Neural progenitor cell (in vitro differentiated cells): ENCODE measurements at regions not wholly inside any gene's neighbourhood (a gene's known extent, or its start where the extent isn't known, plus 50 kb on each side); places are given as distances from the start of the nearest gene placed in this dataset.
A peak's percentile ranks its signal among the peaks of the same experiment; 100 is the strongest.

ENCODE experiments used
- DNase-seq: peaks from one replicate; pipeline ENCODE4 v3.0.0-alpha.2; 2016; ENCODE audit warnings: low spot score
- H2AFZ ChIP-seq: fragments of 200-600 bp; sonication (generic); replicated peaks from 2 replicates; pipeline ENCODE4 v1.6.1; 2016; ENCODE audit warnings: antibody characterized with exemption
- H3F3A ChIP-seq: fragments of 200-600 bp; sonication (generic); 2 replicates; pipeline ENCODE4 v1.6.1; 2016; ENCODE audit warnings: antibody characterized with exemption, low read depth
- H3K27ac ChIP-seq: fragments of 200-600 bp; sonication (generic); 2 replicates; pipeline ENCODE4 v1.5.1; 2016; ENCODE audit warnings: mild to moderate bottlenecking
- H3K27me3 ChIP-seq: fragments of 200-600 bp; sonication (generic); 2 replicates; pipeline ENCODE4 v1.6.1; 2016; ENCODE audit warnings: mild to moderate bottlenecking, moderate library complexity
- H3K36me3 ChIP-seq: fragments of 200-600 bp; sonication (generic); 2 replicates; pipeline ENCODE4 v1.5.1; 2016
- H3K4me1 ChIP-seq: fragments of 200-600 bp; sonication (generic); 2 replicates; pipeline ENCODE4 v1.6.1; 2016; ENCODE audit warnings: mixed run types
- H3K4me2 ChIP-seq: fragments of 200-600 bp; sonication (generic); 2 replicates; pipeline ENCODE4 v1.6.1; 2016
- H3K4me3 ChIP-seq: fragments of 200-600 bp; sonication (generic); 2 replicates; pipeline ENCODE4 v1.5.1; 2016
- H3K79me2 ChIP-seq: fragments of 200-600 bp; sonication (generic); 2 replicates; pipeline ENCODE4 v1.6.1; 2016; ENCODE audit warnings: low read depth
- H3K9ac ChIP-seq: fragments of 200-600 bp; sonication (generic); 2 replicates; pipeline ENCODE4 v1.6.1; 2016
- H3K9me3 ChIP-seq: fragments of 200-600 bp; sonication (generic); 2 replicates; pipeline ENCODE4 v1.5.1; 2016; ENCODE audit warnings: low read depth
- H4K20me1 ChIP-seq: fragments of 200-600 bp; sonication (generic); 2 replicates; pipeline ENCODE4 v1.6.1; 2016; ENCODE audit warnings: low read depth
- H3K27ac Mint-ChIP-seq: 3 replicates; pipeline ENCODE4 v1.8.0; 2021; ENCODE audit warnings: mixed read lengths
- H3K27me3 Mint-ChIP-seq: 2 replicates; pipeline ENCODE4 v1.8.0; 2022; ENCODE audit warnings: low read depth, mild to moderate bottlenecking, inconsistent platforms, moderate library complexity, mixed read lengths; ENCODE audit not compliant: insufficient read depth
- H3K36me3 Mint-ChIP-seq: 3 replicates; pipeline ENCODE4 v1.8.0; 2021; ENCODE audit warnings: mixed read lengths
- H3K4me1 Mint-ChIP-seq: 3 replicates; pipeline ENCODE4 v1.8.0; 2021; ENCODE audit warnings: mixed read lengths
- H3K4me3 Mint-ChIP-seq: 3 replicates; pipeline ENCODE4 v1.8.0; 2021; ENCODE audit warnings: mild to moderate bottlenecking, moderate library complexity, mixed read lengths
- H3K9me3 Mint-ChIP-seq: 3 replicates; pipeline ENCODE4 v1.8.0; 2020; ENCODE audit warnings: mixed read lengths
- CTCF ChIP-seq: fragments of 200-600 bp; sonication (generic); IDR thresholded peaks from 2 replicates; pipeline ENCODE4 v1.5.1; 2017; ENCODE audit warnings: antibody characterized with exemption, mild to moderate bottlenecking
- EZH2 ChIP-seq: fragments of 200-600 bp; sonication (generic); IDR thresholded peaks from 2 replicates; pipeline ENCODE4 v1.6.1; 2017; ENCODE audit warnings: antibody characterized with exemption, mild to moderate bottlenecking, moderate library complexity
- EZH2phosphoT487 ChIP-seq: fragments of 200-600 bp; sonication (generic); IDR thresholded peaks from 2 replicates; pipeline ENCODE4 v1.6.1; 2017; ENCODE audit warnings: antibody characterized with exemption

- DNase-seq = no peak
- H3K9ac ChIP-seq = no peak overlapping the region
- H3K27ac ChIP-seq = no peak overlapping the region
- H3K27me3 ChIP-seq = no peaks in the 10 kb centered on the region
- H3K36me3 ChIP-seq = no peaks in the 10 kb centered on the region
- H2AFZ ChIP-seq = no peak overlapping the region
- TF ChIP-seq CTCF = no peak
- TF ChIP-seq EZH2phosphoT487 = no peak
- no peak for TF ChIP-seq EZH2
- no peaks in the 10 kb centered on the region for H3K79me2 ChIP-seq
- H4K20me1 ChIP-seq = no peaks in the 10 kb centered on the region
- Mint-ChIP-seq H3K9me3 (no peaks in the 10 kb centered on the region), H3K27ac (no peak overlapping the region), H3K36me3 (no peaks in the 10 kb centered on the region), H3K27me3 (no peaks in the 10 kb centered on the region), H3K4me1 (no peaks in the 10 kb centered on the region), H3K4me3 (no peak overlapping the region)
- H3F3A ChIP-seq = no peaks in the 10 kb centered on the region
- no peaks in the 10 kb centered on the region for H3K4me1 ChIP-seq
- H3K9me3 ChIP-seq = no peaks in the 10 kb centered on the region
- H3K4me3 ChIP-seq = no peak overlapping the region
- no peak overlapping the region for H3K4me2 ChIP-seq
Observed at GRCh38 chr18:65458871-65459270, 291.9 kb upstream of the CDH7 start.

GRCh38 chr18:65439188-65439587 is 311.6 kb upstream of the CDH7 start:
- H3K9me3 ChIP-seq = no peaks in the 10 kb centered on the region
- peak overlapping the region; percentile 47 for H2AFZ ChIP-seq
- no peaks in the 10 kb centered on the region for H3K36me3 Mint-ChIP-seq
- no peaks in the 10 kb centered on the region for H3K79me2 ChIP-seq
- H3K27ac ChIP-seq = no peak overlapping the region
- H4K20me1 ChIP-seq = no peaks in the 10 kb centered on the region
- no peak overlapping the region for H3K9ac ChIP-seq
- H3K27ac Mint-ChIP-seq = no peak overlapping the region
- peaks cover 8% of the 10 kb centered on the region for H3K4me1 Mint-ChIP-seq
- no peaks in the 10 kb centered on the region for H3K36me3 ChIP-seq
- no peak overlapping the region for H3K4me2 ChIP-seq
- H3K27me3 Mint-ChIP-seq = no peaks in the 10 kb centered on the region
- H3K9me3 Mint-ChIP-seq = peaks cover 2% of the 10 kb centered on the region
- no peak overlapping the region for H3K4me3 Mint-ChIP-seq
- no peaks in the 10 kb centered on the region for H3K27me3 ChIP-seq
- H3K4me1 ChIP-seq = no peaks in the 10 kb centered on the region
- peak; percentile 6 for DNase-seq
- no peak for TF ChIP-seq EZH2phosphoT487
- TF ChIP-seq EZH2 = no peak
- TF ChIP-seq CTCF = peak; percentile 51
- H3K4me3 ChIP-seq = no peak overlapping the region
- H3F3A ChIP-seq = no peaks in the 10 kb centered on the region

GRCh38 chr18:65436430-65436829 is 314.4 kb upstream of the CDH7 start:
- Histone ChIP-seq H3K4me2 (no peak overlapping the region), H3K4me1 (no peaks in the 10 kb centered on the region), H2AFZ (no peak overlapping the region), H4K20me1 (no peaks in the 10 kb centered on the region), H3K79me2 (no peaks in the 10 kb centered on the region), H3K4me3 (no peak overlapping the region), H3K27ac (no peak overlapping the region), H3F3A (no peaks in the 10 kb centered on the region), H3K9ac (no peak overlapping the region), H3K36me3 (no peaks in the 10 kb centered on the region), H3K9me3 (no peaks in the 10 kb centered on the region), H3K27me3 (no peaks in the 10 kb centered on the region)
- no peak overlapping the region for H3K4me3 Mint-ChIP-seq
- H3K4me1 Mint-ChIP-seq = peaks cover 2% of the 10 kb centered on the region
- no peaks in the 10 kb centered on the region for H3K36me3 Mint-ChIP-seq
- H3K9me3 Mint-ChIP-seq = peaks cover 2% of the 10 kb centered on the region
- TF ChIP-seq EZH2phosphoT487 (no peak), CTCF (peak; percentile 27)
- H3K27ac Mint-ChIP-seq = no peak overlapping the region
- no peaks in the 10 kb centered on the region for H3K27me3 Mint-ChIP-seq
- DNase-seq = no peak

- Mint-ChIP-seq H3K4me3 (no peak overlapping the region), H3K27ac (no peak overlapping the region), H3K4me1 (peaks cover 2% of the 10 kb centered on the region), H3K27me3 (no peaks in the 10 kb centered on the region), H3K36me3 (no peaks in the 10 kb centered on the region), H3K9me3 (peaks cover 2% of the 10 kb centered on the region)
- no peak overlapping the region for H2AFZ ChIP-seq
- no peak for DNase-seq
- no peak overlapping the region for H3K4me3 ChIP-seq
- H3K79me2 ChIP-seq = no peaks in the 10 kb centered on the region
- TF ChIP-seq CTCF (no peak), EZH2 (no peak), EZH2phosphoT487 (no peak)
- H4K20me1 ChIP-seq = no peaks in the 10 kb centered on the region
- no peak overlapping the region for H3K9ac ChIP-seq
- H3K4me1 ChIP-seq = no peaks in the 10 kb centered on the region
- no peaks in the 10 kb centered on the region for H3F3A ChIP-seq
- H3K27ac ChIP-seq = no peak overlapping the region
- no peaks in the 10 kb centered on the region for H3K36me3 ChIP-seq
- no peaks in the 10 kb centered on the region for H3K9me3 ChIP-seq
- H3K4me2 ChIP-seq = no peak overlapping the region
- no peaks in the 10 kb centered on the region for H3K27me3 ChIP-seq
Observed at GRCh38 chr18:65435534-65435933, 315.3 kb upstream of the CDH7 start.
